ENCODE measurements at regions not wholly inside any gene's neighbourhood (a gene's known extent, or its start where the extent isn't known, plus 50 kb on each side); places are given as distances from the start of the nearest gene placed in this dataset.

DNA sequence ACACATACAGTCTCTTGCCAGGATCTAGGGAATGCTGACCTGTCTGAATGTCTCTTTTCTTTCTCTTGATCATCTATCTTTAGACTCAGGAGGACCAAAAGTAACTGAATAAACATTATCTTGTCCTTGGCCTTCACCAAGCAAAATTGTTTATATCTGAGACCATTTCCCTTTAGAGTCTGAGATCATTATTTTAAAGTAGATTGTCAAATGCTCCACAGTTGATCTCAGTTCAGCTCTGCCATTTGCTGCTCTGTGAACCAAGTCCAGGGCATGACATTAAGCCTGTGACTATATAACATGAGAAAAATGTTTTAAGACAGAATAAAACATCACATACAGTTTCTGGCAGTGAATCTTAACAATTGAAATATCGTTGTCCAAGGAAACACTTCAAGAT, 148.3 kb upstream of the NRSN1 start:
- DNase-seq (ENCODE audit: low read depth, low spot score), result no peak

GRCh38 chr6:23980965-23981364, 145.1 kb upstream of the NRSN1 start:
- DNase-seq (ENCODE audit: low read depth, low spot score), result no peak
- TF ChIP-seq EZH2 (IDR thresholded peaks at IDR 0.05), result no peak
- no peak for TF ChIP-seq POLR2AphosphoS5 (IDR thresholded peaks at IDR 0.05; ENCODE audit: borderline replicate concordance, low read depth, low read length)
- TF ChIP-seq FOXP2 (optimal IDR thresholded peaks at IDR 0.05; ENCODE audit: control extremely low read depth, extremely low read length, insufficient read depth), result no peak
- H3K36me3 ChIP-seq (ENCODE audit: insufficient read depth, low read length), result no peaks in the 10 kb centered on the region
- no peak overlapping the region for H3K27ac ChIP-seq
- H3K4me3 ChIP-seq, result no peak overlapping the region
- H3K9me3 ChIP-seq (ENCODE audit: low read depth, low read length), result no peaks in the 10 kb centered on the region
- H3K9ac ChIP-seq (ENCODE audit: insufficient read length), result no peak overlapping the region

More for the DNA sequence above, 148.3 kb upstream of the NRSN1 start:
- Histone ChIP-seq H3K4me3 (no peak overlapping the region), H3K9ac (ENCODE audit: insufficient read length) (no peak overlapping the region), H3K36me3 (ENCODE audit: insufficient read depth, low read length) (no peaks in the 10 kb centered on the region), H3K27ac (no peak overlapping the region), H3K9me3 (ENCODE audit: low read depth, low read length) (no peaks in the 10 kb centered on the region)
- TF ChIP-seq FOXP2 (optimal IDR thresholded peaks at IDR 0.05; ENCODE audit: control extremely low read depth, extremely low read length, insufficient read depth) (no peak), POLR2AphosphoS5 (IDR thresholded peaks at IDR 0.05; ENCODE audit: borderline replicate concordance, low read depth, low read length) (no peak), EZH2 (IDR thresholded peaks at IDR 0.05) (no peak)

- H3K27ac ChIP-seq, result no peak overlapping the region
- no peak for TF ChIP-seq POLR2AphosphoS5 (IDR thresholded peaks at IDR 0.05; ENCODE audit: borderline replicate concordance, low read depth, low read length)
- no peak for TF ChIP-seq EZH2 (IDR thresholded peaks at IDR 0.05)
- TF ChIP-seq FOXP2 (optimal IDR thresholded peaks at IDR 0.05; ENCODE audit: control extremely low read depth, extremely low read length, insufficient read depth), result no peak
- no peak overlapping the region for H3K9ac ChIP-seq (ENCODE audit: insufficient read length)
Measured at GRCh38 chr6:23981923-23982322, 144.1 kb upstream of the NRSN1 start.

DNA sequence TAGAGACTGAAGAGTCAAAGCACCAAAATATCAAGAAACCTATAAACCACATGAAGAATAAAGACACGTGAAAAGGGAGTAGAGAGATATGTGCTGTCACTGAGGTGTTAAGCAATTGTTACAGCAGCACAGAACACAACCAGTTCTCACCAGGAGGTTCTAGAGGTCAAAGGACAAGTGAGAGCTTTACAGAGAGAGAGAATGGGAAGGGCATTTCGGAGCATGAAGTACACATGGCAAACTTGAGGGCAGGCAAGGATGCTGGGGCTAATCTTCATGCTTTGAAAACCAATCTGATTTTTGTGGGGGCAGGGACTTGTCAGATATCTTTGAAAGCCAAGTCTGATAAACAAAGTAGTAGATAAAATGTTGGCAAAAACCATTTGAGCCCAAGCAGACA, 142.3 kb upstream of the NRSN1 start:
- TF ChIP-seq POLR2AphosphoS5 (IDR thresholded peaks at IDR 0.05; ENCODE audit: borderline replicate concordance, low read depth, low read length) (no peak), FOXP2 (optimal IDR thresholded peaks at IDR 0.05; ENCODE audit: control extremely low read depth, extremely low read length, insufficient read depth) (no peak), EZH2 (IDR thresholded peaks at IDR 0.05) (no peak)
- Histone ChIP-seq H3K9ac (ENCODE audit: insufficient read length) (no peak overlapping the region), H3K36me3 (ENCODE audit: insufficient read depth, low read length) (no peaks in the 10 kb centered on the region), H3K27ac (no peak overlapping the region), H3K4me3 (no peak overlapping the region), H3K9me3 (ENCODE audit: low read depth, low read length) (no peaks in the 10 kb centered on the region)
- no peak for DNase-seq (ENCODE audit: low read depth, low spot score)

More at GRCh38 chr6:23981923-23982322, 144.1 kb upstream of the NRSN1 start:
- H3K4me3 ChIP-seq, result no peak overlapping the region
- H3K9me3 ChIP-seq (ENCODE audit: low read depth, low read length), result no peaks in the 10 kb centered on the region
- H3K36me3 ChIP-seq (ENCODE audit: insufficient read depth, low read length), result no peaks in the 10 kb centered on the region
- DNase-seq (ENCODE audit: low read depth, low spot score), result no peak

DNA sequence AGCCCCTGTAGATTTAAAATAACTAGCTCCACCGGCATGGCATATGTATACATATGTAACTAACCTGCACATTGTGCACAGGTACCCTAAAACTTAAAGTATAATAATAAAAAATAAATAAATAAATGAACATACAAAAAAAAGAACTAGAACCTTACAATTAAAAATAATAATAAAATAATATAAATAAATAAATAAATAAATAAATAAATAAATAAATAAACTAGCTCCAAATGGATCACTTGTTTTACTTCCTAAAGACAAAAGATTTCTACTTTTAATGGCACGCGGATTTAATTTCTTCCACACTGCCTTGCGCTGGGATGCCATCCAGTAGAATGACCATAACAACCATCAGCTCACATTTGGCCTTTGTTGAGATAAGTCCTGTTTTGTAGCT, 141.0 kb upstream of the NRSN1 start:
- TF ChIP-seq FOXP2 (optimal IDR thresholded peaks at IDR 0.05; ENCODE audit: control extremely low read depth, extremely low read length, insufficient read depth), result no peak
- TF ChIP-seq EZH2 (IDR thresholded peaks at IDR 0.05), result no peak
- TF ChIP-seq POLR2AphosphoS5 (IDR thresholded peaks at IDR 0.05; ENCODE audit: borderline replicate concordance, low read depth, low read length), result no peak
- Histone ChIP-seq H3K36me3 (ENCODE audit: insufficient read depth, low read length) (no peaks in the 10 kb centered on the region), H3K9me3 (ENCODE audit: low read depth, low read length) (no peaks in the 10 kb centered on the region), H3K4me3 (no peak overlapping the region), H3K27ac (no peak overlapping the region), H3K9ac (ENCODE audit: insufficient read length) (no peak overlapping the region)
- no peak for DNase-seq (ENCODE audit: low read depth, low spot score)

DNA sequence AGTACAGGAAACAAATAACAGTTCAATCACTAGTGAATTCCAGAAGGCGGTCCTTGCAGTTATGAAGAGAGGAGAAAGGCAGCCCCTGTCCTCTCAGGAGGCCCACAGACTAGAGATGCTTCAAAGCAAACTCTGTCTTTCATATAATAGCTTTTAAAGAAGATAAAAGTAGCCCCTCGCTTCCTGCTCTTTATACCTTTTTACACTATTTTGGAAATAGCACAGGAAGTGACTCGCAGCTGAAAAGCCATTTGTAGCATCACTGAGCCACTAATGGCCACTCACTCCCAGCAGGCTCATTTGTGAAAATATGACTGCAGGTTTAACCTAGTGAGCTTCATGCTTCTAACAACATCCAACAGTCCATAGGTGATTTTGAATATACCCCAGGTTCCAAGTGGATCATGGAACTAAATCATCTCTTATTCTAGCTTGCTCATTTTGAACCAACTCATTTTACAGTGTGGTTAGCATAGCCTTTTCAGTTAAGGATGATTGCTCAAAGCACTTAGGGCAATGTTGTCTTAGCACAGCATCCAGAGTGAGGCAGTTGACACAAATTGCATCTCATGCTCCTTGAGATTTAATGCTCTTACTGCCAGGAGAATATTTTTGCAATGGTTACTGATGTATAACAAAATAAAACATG, 136.0 kb upstream of the NRSN1 start:
- Histone ChIP-seq H3K27ac (no peak overlapping the region), H3K9ac (ENCODE audit: insufficient read length) (no peak overlapping the region), H3K4me3 (no peak overlapping the region), H3K36me3 (ENCODE audit: insufficient read depth, low read length) (no peaks in the 10 kb centered on the region), H3K9me3 (ENCODE audit: low read depth, low read length) (no peaks in the 10 kb centered on the region)
- TF ChIP-seq EZH2 (IDR thresholded peaks at IDR 0.05), result no peak
- no peak for TF ChIP-seq FOXP2 (optimal IDR thresholded peaks at IDR 0.05; ENCODE audit: control extremely low read depth, extremely low read length, insufficient read depth)
- no peak for TF ChIP-seq POLR2AphosphoS5 (IDR thresholded peaks at IDR 0.05; ENCODE audit: borderline replicate concordance, low read depth, low read length)
- no peak for DNase-seq (ENCODE audit: low read depth, low spot score)

DNA sequence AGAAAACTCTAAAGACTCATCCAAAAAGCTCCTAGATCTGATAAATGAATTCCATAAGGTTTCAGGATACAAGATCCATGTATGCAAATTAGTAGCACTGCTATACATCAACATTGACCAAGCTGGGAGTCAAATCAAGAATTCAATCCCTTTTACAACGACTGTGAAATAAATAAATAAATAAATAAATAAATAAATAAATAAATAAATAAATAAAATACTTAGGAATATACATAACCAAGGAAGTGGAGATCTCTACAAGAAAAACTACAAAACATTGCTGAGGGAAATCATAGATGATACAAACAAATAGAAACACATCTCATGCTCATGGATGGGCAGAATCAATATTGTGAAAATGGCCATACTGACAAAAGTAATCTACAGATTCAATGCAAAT, 132.0 kb upstream of the NRSN1 start:
- DNase-seq (ENCODE audit: low read depth, low spot score), result no peak
- TF ChIP-seq EZH2 (IDR thresholded peaks at IDR 0.05) (no peak), POLR2AphosphoS5 (IDR thresholded peaks at IDR 0.05; ENCODE audit: borderline replicate concordance, low read depth, low read length) (no peak), FOXP2 (optimal IDR thresholded peaks at IDR 0.05; ENCODE audit: control extremely low read depth, extremely low read length, insufficient read depth) (no peak)
- no peak overlapping the region for H3K4me3 ChIP-seq

DNA sequence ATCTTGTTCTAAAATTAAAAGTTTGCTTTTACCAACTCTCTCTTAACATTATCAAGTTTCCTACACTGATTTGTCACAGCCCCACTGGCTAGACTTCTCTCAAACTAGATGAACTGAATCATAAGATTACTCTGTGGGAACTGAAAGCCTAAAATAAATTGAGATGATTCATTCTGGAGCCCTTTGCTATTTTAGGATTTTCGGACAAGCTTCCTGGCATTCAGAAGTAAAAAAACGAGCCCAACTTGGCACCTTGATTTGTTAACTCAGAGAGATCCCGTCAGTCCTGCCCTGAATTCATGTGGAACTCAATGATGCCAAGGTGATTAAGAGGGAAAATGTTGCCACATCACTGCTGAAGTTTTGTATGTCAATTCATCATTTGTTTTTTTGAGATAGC, 122.0 kb upstream of the NRSN1 start:
- TF ChIP-seq EZH2 (IDR thresholded peaks at IDR 0.05) (no peak), FOXP2 (optimal IDR thresholded peaks at IDR 0.05; ENCODE audit: control extremely low read depth, extremely low read length, insufficient read depth) (no peak), POLR2AphosphoS5 (IDR thresholded peaks at IDR 0.05; ENCODE audit: borderline replicate concordance, low read depth, low read length) (no peak)
- Histone ChIP-seq H3K36me3 (ENCODE audit: insufficient read depth, low read length) (no peaks in the 10 kb centered on the region), H3K9ac (ENCODE audit: insufficient read length) (no peak overlapping the region), H3K4me3 (no peak overlapping the region), H3K27ac (no peak overlapping the region), H3K9me3 (ENCODE audit: low read depth, low read length) (no peaks in the 10 kb centered on the region)
- DNase-seq (ENCODE audit: low read depth, low spot score), result no peak

More for the DNA sequence above, 132.0 kb upstream of the NRSN1 start:
- H3K9me3 ChIP-seq (ENCODE audit: low read depth, low read length), result no peaks in the 10 kb centered on the region
- H3K9ac ChIP-seq (ENCODE audit: insufficient read length), result no peak overlapping the region
- no peaks in the 10 kb centered on the region for H3K36me3 ChIP-seq (ENCODE audit: insufficient read depth, low read length)
- no peak overlapping the region for H3K27ac ChIP-seq

DNA sequence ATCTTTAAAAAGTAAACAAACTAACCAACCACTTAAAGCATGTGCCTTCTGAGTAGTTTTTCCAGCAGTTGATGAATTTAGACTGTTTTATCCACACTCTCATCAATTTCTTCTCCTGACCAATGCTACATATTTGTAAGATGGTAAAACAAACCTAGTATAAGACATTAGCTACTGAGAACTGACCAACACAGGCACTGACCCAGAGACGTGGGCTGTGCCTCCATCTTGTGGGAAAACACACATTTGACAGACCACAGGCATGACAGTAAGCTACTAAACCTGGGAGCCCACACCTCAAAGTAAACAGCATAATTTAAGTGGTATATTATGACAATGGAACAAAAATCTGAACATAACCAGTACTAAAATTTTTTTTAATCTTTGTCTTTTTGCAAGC, 121.4 kb upstream of the NRSN1 start:
- DNase-seq (ENCODE audit: low read depth, low spot score), result no peak
- Histone ChIP-seq H3K36me3 (ENCODE audit: insufficient read depth, low read length) (no peaks in the 10 kb centered on the region), H3K27ac (no peak overlapping the region), H3K9me3 (ENCODE audit: low read depth, low read length) (no peaks in the 10 kb centered on the region), H3K4me3 (no peak overlapping the region), H3K9ac (ENCODE audit: insufficient read length) (no peak overlapping the region)
- TF ChIP-seq EZH2 (IDR thresholded peaks at IDR 0.05), result no peak
- TF ChIP-seq POLR2AphosphoS5 (IDR thresholded peaks at IDR 0.05; ENCODE audit: borderline replicate concordance, low read depth, low read length), result no peak
- no peak for TF ChIP-seq FOXP2 (optimal IDR thresholded peaks at IDR 0.05; ENCODE audit: control extremely low read depth, extremely low read length, insufficient read depth)
